ENCODE measurements at regions not wholly inside any gene's neighbourhood (a gene's known extent, or its start where the extent isn't known, plus 50 kb on each side); places are given as distances from the start of the nearest gene placed in this dataset.

DNA sequence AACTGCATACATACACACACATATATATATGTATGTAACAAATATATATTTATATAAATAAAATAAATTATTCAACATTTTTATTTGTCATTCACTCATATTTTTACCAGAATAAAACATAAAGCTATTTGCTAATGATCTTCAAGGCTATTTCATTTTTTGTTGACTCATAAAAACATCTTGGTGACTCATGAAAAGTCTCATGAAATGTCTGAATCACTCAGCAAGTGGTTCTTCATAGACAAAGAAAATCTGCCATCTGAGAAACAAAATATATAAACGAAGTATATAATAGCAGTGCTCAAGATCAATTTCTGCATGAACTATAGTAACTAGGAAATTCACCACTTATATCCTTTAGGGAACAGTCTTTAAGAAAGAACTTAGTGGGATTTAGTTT, 764.8 kb upstream of the FAT3 start:
- ATAC-seq (no peak), DNase-seq (ENCODE audit: low spot score) (no peak)
- no peaks in the 10 kb centered on the region for H3K4me1 Mint-ChIP-seq
- H3K4me3 Mint-ChIP-seq, result no peak overlapping the region
- H3K27me3 Mint-ChIP-seq (ENCODE audit: low read depth), result no peaks in the 10 kb centered on the region
- no peaks in the 10 kb centered on the region for H3K36me3 Mint-ChIP-seq
- no peak overlapping the region for H3K27ac Mint-ChIP-seq
- no peaks in the 10 kb centered on the region for H3K9me3 Mint-ChIP-seq
- POLR2A ChIA-PET, result no interaction called here
- CTCF ChIA-PET, result no interaction called here
- TF ChIP-seq, protein P1, sequence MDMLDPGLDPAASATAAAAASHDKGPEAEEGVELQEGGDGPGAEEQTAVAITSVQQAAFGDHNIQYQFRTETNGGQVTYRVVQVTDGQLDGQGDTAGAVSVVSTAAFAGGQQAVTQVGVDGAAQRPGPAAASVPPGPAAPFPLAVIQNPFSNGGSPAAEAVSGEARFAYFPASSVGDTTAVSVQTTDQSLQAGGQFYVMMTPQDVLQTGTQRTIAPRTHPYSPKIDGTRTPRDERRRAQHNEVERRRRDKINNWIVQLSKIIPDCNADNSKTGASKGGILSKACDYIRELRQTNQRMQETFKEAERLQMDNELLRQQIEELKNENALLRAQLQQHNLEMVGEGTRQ (CRISPR knock-in tag; IDR thresholded peaks at IDR 0.05), result no peak
- TF ChIP-seq, protein P2, sequence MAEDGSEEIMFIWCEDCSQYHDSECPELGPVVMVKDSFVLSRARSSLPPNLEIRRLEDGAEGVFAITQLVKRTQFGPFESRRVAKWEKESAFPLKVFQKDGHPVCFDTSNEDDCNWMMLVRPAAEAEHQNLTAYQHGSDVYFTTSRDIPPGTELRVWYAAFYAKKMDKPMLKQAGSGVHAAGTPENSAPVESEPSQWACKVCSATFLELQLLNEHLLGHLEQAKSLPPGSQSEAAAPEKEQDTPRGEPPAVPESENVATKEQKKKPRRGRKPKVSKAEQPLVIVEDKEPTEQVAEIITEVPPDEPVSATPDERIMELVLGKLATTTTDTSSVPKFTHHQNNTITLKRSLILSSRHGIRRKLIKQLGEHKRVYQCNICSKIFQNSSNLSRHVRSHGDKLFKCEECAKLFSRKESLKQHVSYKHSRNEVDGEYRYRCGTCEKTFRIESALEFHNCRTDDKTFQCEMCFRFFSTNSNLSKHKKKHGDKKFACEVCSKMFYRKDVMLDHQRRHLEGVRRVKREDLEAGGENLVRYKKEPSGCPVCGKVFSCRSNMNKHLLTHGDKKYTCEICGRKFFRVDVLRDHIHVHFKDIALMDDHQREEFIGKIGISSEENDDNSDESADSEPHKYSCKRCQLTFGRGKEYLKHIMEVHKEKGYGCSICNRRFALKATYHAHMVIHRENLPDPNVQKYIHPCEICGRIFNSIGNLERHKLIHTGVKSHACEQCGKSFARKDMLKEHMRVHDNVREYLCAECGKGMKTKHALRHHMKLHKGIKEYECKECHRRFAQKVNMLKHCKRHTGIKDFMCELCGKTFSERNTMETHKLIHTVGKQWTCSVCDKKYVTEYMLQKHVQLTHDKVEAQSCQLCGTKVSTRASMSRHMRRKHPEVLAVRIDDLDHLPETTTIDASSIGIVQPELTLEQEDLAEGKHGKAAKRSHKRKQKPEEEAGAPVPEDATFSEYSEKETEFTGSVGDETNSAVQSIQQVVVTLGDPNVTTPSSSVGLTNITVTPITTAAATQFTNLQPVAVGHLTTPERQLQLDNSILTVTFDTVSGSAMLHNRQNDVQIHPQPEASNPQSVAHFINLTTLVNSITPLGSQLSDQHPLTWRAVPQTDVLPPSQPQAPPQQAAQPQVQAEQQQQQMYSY (CRISPR knock-in tag; IDR thresholded peaks at IDR 0.05), result no peak
- TF ChIP-seq, protein P3, sequence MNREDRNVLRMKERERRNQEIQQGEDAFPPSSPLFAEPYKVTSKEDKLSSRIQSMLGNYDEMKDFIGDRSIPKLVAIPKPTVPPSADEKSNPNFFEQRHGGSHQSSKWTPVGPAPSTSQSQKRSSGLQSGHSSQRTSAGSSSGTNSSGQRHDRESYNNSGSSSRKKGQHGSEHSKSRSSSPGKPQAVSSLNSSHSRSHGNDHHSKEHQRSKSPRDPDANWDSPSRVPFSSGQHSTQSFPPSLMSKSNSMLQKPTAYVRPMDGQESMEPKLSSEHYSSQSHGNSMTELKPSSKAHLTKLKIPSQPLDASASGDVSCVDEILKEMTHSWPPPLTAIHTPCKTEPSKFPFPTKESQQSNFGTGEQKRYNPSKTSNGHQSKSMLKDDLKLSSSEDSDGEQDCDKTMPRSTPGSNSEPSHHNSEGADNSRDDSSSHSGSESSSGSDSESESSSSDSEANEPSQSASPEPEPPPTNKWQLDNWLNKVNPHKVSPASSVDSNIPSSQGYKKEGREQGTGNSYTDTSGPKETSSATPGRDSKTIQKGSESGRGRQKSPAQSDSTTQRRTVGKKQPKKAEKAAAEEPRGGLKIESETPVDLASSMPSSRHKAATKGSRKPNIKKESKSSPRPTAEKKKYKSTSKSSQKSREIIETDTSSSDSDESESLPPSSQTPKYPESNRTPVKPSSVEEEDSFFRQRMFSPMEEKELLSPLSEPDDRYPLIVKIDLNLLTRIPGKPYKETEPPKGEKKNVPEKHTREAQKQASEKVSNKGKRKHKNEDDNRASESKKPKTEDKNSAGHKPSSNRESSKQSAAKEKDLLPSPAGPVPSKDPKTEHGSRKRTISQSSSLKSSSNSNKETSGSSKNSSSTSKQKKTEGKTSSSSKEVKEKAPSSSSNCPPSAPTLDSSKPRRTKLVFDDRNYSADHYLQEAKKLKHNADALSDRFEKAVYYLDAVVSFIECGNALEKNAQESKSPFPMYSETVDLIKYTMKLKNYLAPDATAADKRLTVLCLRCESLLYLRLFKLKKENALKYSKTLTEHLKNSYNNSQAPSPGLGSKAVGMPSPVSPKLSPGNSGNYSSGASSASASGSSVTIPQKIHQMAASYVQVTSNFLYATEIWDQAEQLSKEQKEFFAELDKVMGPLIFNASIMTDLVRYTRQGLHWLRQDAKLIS (CRISPR knock-in tag; IDR thresholded peaks at IDR 0.05; ENCODE audit: borderline replicate concordance), result no peak
- TF ChIP-seq, protein P4, sequence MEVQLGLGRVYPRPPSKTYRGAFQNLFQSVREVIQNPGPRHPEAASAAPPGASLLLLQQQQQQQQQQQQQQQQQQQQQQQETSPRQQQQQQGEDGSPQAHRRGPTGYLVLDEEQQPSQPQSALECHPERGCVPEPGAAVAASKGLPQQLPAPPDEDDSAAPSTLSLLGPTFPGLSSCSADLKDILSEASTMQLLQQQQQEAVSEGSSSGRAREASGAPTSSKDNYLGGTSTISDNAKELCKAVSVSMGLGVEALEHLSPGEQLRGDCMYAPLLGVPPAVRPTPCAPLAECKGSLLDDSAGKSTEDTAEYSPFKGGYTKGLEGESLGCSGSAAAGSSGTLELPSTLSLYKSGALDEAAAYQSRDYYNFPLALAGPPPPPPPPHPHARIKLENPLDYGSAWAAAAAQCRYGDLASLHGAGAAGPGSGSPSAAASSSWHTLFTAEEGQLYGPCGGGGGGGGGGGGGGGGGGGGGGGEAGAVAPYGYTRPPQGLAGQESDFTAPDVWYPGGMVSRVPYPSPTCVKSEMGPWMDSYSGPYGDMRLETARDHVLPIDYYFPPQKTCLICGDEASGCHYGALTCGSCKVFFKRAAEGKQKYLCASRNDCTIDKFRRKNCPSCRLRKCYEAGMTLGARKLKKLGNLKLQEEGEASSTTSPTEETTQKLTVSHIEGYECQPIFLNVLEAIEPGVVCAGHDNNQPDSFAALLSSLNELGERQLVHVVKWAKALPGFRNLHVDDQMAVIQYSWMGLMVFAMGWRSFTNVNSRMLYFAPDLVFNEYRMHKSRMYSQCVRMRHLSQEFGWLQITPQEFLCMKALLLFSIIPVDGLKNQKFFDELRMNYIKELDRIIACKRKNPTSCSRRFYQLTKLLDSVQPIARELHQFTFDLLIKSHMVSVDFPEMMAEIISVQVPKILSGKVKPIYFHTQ (CRISPR knock-in tag; IDR thresholded peaks at IDR 0.05), result no peak
- no peak for TF ChIP-seq ELF4 (CRISPR knock-in tag; IDR thresholded peaks at IDR 0.05; ENCODE audit: low read depth)
- TF ChIP-seq CBFB (CRISPR knock-in tag; IDR thresholded peaks at IDR 0.05; ENCODE audit: low read depth), result no peak
- no peak for TF ChIP-seq E2F1 (CRISPR knock-in tag; IDR thresholded peaks at IDR 0.05)
- TF ChIP-seq ATF1 (CRISPR knock-in tag; IDR thresholded peaks at IDR 0.05), result no peak
- no peak for TF ChIP-seq SMAD4 (CRISPR knock-in tag; IDR thresholded peaks at IDR 0.05)

GRCh38 chr11:91446267-91446666, 778.4 kb upstream of the FAT3 start:
- ATAC-seq (no peak), DNase-seq (ENCODE audit: low spot score) (no peak)
- TF ChIP-seq, protein P2 (CRISPR knock-in tag; IDR thresholded peaks at IDR 0.05), result no peak
- no peak for TF ChIP-seq FOXK1 (CRISPR knock-in tag; IDR thresholded peaks at IDR 0.05)
- TF ChIP-seq CREM (CRISPR knock-in tag; IDR thresholded peaks at IDR 0.05), result no peak
- no peak for TF ChIP-seq ZNF396 (CRISPR knock-in tag; IDR thresholded peaks at IDR 0.05; ENCODE audit: borderline replicate concordance)
- no peak for TF ChIP-seq ZNF232 (CRISPR knock-in tag; IDR thresholded peaks at IDR 0.05)
- no peak for TF ChIP-seq GABPB1 (CRISPR knock-in tag; IDR thresholded peaks at IDR 0.05)
- TF ChIP-seq TCF7 (CRISPR knock-in tag; IDR thresholded peaks at IDR 0.05; ENCODE audit: low read depth), result no peak
- ChIA-PET CTCF (no interaction called here), POLR2A (no interaction called here)
- peaks cover 20% of the 10 kb centered on the region for H3K9me3 Mint-ChIP-seq
- H3K36me3 Mint-ChIP-seq, result no peaks in the 10 kb centered on the region
- no peaks in the 10 kb centered on the region for H3K27me3 Mint-ChIP-seq (ENCODE audit: low read depth)
- no peaks in the 10 kb centered on the region for H3K4me1 Mint-ChIP-seq
- no peak overlapping the region for H3K27ac Mint-ChIP-seq
- no peak overlapping the region for H3K4me3 Mint-ChIP-seq
